ENCODE measurements at regions not wholly inside any gene's neighbourhood (a gene's known extent, or its start where the extent isn't known, plus 50 kb on each side); places are given as distances from the start of the nearest gene placed in this dataset.

DNA sequence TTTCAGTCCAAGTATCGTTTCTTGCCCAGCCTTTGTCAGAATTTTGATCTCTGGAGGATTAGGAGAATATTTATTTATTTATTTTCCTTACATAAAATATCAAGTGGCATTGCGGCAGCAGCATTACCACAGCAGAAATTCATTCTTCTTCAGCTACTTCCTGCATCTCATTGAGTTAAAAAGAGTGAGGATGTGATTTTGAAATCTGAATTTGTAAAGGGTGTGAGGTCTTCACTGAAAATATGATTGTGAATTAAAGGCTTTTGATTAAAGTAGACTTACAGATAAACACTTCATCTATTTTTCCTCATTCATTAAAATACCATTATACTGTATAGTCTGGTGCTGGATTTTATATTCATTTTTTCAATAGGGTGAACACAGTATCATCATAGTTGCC lies 328.4 kb downstream of the PRL start:
- TF ChIP-seq EZH2phosphoT487 (IDR thresholded peaks at IDR 0.05; ENCODE audit: borderline replicate concordance, low read depth) (no peak), POLR2AphosphoS5 (IDR thresholded peaks at IDR 0.05; ENCODE audit: low read depth, low read length) (no peak)
- TF ChIP-seq, protein P1, sequence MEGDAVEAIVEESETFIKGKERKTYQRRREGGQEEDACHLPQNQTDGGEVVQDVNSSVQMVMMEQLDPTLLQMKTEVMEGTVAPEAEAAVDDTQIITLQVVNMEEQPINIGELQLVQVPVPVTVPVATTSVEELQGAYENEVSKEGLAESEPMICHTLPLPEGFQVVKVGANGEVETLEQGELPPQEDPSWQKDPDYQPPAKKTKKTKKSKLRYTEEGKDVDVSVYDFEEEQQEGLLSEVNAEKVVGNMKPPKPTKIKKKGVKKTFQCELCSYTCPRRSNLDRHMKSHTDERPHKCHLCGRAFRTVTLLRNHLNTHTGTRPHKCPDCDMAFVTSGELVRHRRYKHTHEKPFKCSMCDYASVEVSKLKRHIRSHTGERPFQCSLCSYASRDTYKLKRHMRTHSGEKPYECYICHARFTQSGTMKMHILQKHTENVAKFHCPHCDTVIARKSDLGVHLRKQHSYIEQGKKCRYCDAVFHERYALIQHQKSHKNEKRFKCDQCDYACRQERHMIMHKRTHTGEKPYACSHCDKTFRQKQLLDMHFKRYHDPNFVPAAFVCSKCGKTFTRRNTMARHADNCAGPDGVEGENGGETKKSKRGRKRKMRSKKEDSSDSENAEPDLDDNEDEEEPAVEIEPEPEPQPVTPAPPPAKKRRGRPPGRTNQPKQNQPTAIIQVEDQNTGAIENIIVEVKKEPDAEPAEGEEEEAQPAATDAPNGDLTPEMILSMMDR (IDR thresholded peaks at IDR 0.05), result no peak
- TF ChIP-seq, protein P2, sequence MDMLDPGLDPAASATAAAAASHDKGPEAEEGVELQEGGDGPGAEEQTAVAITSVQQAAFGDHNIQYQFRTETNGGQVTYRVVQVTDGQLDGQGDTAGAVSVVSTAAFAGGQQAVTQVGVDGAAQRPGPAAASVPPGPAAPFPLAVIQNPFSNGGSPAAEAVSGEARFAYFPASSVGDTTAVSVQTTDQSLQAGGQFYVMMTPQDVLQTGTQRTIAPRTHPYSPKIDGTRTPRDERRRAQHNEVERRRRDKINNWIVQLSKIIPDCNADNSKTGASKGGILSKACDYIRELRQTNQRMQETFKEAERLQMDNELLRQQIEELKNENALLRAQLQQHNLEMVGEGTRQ (IDR thresholded peaks at IDR 0.05; ENCODE audit: borderline replicate concordance, low read depth, low read length), result no peak
